A673 (cell line): ENCODE measurements at regions not wholly inside any gene's neighbourhood (a gene's known extent, or its start where the extent isn't known, plus 50 kb on each side); places are given as distances from the start of the nearest gene placed in this dataset.
A peak's percentile ranks its signal among the peaks of the same experiment; 100 is the strongest.

ENCODE experiments used
- BruUV-seq: library from RNA; stranded (reverse); fragments of 400-500 nt; replicated peaks from 2 replicates; lab custom pipeline; 2021; lab: Mats Ljungman, UMichigan
- CTCF ChIA-PET: fragments of 300-600 bp; sonication (Branson Sonifier 250); formaldehyde crosslinking; loops from one replicate; lab custom pipeline; 2022; ENCODE audit warnings: antibody characterized with exemption; lab: Charles Lee
- POLR2A ChIA-PET: fragments of 300-600 bp; sonication (Branson Sonifier 250); formaldehyde crosslinking; loops from one replicate; lab custom pipeline; 2022; ENCODE audit warnings: antibody characterized with exemption; ENCODE audit not compliant: low non-redundant PET; lab: Charles Lee
- DNase-seq: peaks from one replicate; pipeline ENCODE4 v3.0.0-alpha.2; 2015; ENCODE audit warnings: low spot score
- H3K27ac ChIP-seq: fragments of 200-600 bp; sonication (generic); 2 replicates; pipeline ENCODE4 v1.5.1; 2016; ENCODE audit warnings: mixed run types, low read depth, mild to moderate bottlenecking, mixed read lengths, antibody characterized with exemption, low read length; ENCODE audit not compliant: poor library complexity, severe bottlenecking
- H3K27me3 ChIP-seq: fragments of 200-600 bp; sonication (generic); replicated peaks from 2 replicates; pipeline ENCODE4 v1.6.1; 2017; ENCODE audit warnings: mixed run types, low read depth, mild to moderate bottlenecking, mixed read lengths, antibody characterized with exemption, low read length; ENCODE audit not compliant: insufficient read depth, poor library complexity
- H3K36me3 ChIP-seq: fragments of 200-600 bp; sonication (generic); 2 replicates; pipeline ENCODE4 v1.6.1; 2016; ENCODE audit warnings: mixed run types, mild to moderate bottlenecking, mixed read lengths, antibody characterized with exemption, low read length; ENCODE audit not compliant: insufficient read depth, poor library complexity, severe bottlenecking
- H3K4me1 ChIP-seq: fragments of 200-600 bp; sonication (generic); 2 replicates; pipeline ENCODE4 v1.6.1; 2017; ENCODE audit warnings: mixed run types, mild to moderate bottlenecking, mixed read lengths, antibody characterized with exemption, low read length; ENCODE audit not compliant: insufficient read depth, poor library complexity, severe bottlenecking
- H3K4me3 ChIP-seq: fragments of 200-600 bp; sonication (generic); 2 replicates; pipeline ENCODE4 v1.5.1; 2016; ENCODE audit warnings: low read depth, mixed run types, mild to moderate bottlenecking, mixed read lengths, low read length; ENCODE audit not compliant: poor library complexity, severe bottlenecking
- H3K9me3 ChIP-seq: fragments of 200-600 bp; sonication (generic); 2 replicates; pipeline ENCODE4 v1.6.1; 2016; ENCODE audit warnings: mixed run types, low read depth, mild to moderate bottlenecking, mixed read lengths, antibody characterized with exemption, low read length; ENCODE audit not compliant: poor library complexity, severe bottlenecking
- EZH2 ChIP-seq: fragments of 200-600 bp; sonication (generic); IDR thresholded peaks from 2 replicates; pipeline ENCODE4 v1.6.1; 2017; ENCODE audit warnings: borderline replicate concordance, low read depth, mild to moderate bottlenecking, mixed read lengths, antibody characterized with exemption, low read length; ENCODE audit not compliant: poor library complexity, severe bottlenecking
- intact Hi-C: fragments of 100-400 bp; cut with micrococcal nuclease; formaldehyde crosslinking; loops from one replicate; pipeline ENCODE4 v1.10.0; 2022; ENCODE audit not compliant: unreplicated experiment
- TF ChIP-seq, protein P1 (sequence below): fragments of 300-800, 200-600 bp; sonication (generic); conservative IDR thresholded peaks from 2 replicates; pipeline ENCODE4 v1.5.1; 2017; ENCODE audit warnings: low read depth, mild to moderate bottlenecking, antibody characterized with exemption, low read length, moderate library complexity, mixed read lengths

DNA sequence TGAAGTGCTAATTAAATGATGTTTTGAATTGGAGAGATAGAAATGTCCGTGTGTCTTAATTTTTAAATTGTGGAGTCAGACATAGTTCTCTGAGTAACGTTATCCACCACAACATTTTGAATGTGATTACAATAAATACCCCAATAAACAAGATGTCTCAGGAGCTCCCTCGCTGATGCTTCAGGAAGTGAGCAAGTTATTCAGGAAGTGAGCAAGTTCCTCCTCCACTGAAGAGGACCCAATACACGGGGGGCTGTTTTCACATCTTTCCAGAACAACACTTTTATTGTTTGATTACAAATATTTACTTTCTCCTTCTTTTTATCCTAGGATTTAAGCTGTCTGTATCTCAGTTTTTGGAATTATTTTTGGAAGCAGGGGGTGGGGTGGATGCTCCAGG, 363.8 kb downstream of the LRRC70 start:
- intact Hi-C loops: no loop called here
- no peak overlapping the region for H3K27ac ChIP-seq
- BruUV-seq: no TSS peak
- no peak overlapping the region for H3K4me3 ChIP-seq
- H3K4me1 ChIP-seq: peaks cover 7% of the 10 kb centered on the region
- no peaks in the 10 kb centered on the region for H3K27me3 ChIP-seq
- DNase-seq: peak; percentile 69
- H3K36me3 ChIP-seq: no peaks in the 10 kb centered on the region
- POLR2A ChIA-PET: no interaction called here
- H3K9me3 ChIP-seq: no peaks in the 10 kb centered on the region
- CTCF ChIA-PET: no interaction called here
- no peak for TF ChIP-seq EZH2
- TF ChIP-seq, protein P1, sequence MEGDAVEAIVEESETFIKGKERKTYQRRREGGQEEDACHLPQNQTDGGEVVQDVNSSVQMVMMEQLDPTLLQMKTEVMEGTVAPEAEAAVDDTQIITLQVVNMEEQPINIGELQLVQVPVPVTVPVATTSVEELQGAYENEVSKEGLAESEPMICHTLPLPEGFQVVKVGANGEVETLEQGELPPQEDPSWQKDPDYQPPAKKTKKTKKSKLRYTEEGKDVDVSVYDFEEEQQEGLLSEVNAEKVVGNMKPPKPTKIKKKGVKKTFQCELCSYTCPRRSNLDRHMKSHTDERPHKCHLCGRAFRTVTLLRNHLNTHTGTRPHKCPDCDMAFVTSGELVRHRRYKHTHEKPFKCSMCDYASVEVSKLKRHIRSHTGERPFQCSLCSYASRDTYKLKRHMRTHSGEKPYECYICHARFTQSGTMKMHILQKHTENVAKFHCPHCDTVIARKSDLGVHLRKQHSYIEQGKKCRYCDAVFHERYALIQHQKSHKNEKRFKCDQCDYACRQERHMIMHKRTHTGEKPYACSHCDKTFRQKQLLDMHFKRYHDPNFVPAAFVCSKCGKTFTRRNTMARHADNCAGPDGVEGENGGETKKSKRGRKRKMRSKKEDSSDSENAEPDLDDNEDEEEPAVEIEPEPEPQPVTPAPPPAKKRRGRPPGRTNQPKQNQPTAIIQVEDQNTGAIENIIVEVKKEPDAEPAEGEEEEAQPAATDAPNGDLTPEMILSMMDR: no peak

DNA sequence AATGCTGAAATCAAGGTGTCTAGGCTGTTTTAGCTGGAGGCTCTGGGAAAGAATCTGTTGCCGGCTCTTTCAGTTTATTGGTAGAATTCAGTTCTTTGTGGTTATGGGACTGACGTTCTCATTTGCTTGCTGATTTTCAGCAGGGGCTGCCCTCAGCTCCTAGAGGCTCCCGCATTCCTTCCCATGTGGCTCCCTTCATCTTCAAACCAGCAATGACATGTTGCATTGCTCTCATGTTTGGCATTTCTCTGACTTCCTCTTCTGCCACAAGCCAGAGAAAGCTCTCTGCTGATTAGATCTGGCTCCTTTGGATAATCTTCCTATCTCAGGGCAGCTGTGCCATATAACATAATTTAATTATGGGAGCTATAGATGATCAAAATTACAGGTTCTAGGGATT, 360.3 kb downstream of the LRRC70 start:
- BruUV-seq: no TSS peak
- DNase-seq: peak; percentile 6

DNA sequence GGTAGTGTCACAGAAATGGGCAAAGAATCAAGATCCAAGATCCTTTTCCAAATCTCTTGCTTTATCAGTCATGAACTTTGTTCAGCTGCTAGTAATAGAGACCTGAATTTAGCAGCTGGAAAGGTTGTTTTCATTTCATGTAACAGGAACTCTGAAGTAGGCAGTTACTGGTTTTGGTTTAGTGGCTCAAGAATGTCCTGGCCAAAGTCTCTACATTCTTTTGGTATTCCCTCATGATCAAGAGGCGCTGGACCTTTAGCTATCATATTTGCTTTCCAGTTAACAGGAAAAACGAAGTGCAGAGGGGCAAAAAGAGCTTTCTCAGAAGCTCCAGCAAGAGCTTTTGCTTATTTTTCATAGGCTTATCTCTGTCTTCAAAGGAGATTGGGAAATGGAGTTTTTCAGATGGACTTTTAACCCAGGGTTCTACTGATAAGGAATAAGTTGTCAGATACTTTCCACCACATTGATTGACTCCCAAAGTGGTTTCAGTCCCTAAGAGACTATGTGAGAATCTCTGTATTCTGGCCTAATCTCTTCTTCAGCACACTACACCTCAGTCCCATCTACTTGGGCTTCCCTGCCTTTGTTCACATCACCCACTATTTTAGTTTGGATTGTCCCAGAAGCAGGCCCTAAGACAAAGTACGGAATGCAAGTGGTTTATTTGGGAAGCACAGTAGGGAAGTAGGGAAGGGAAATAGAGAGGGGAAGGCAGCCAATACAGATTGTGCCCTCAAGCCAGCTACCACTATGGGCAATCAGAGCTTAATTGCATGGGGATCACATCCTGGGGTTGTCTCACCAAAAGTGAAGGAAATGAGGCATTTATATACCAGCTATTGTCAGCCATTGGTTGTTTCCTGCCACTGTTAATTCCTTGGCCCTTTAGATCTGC, 359.3 kb downstream of the LRRC70 start:
- H3K27me3 ChIP-seq: no peaks in the 10 kb centered on the region
- no peaks in the 10 kb centered on the region for H3K9me3 ChIP-seq
- H3K4me1 ChIP-seq: peaks cover 7% of the 10 kb centered on the region
- H3K4me3 ChIP-seq: no peak overlapping the region
- no TSS peak for BruUV-seq
- TF ChIP-seq, protein P1: no peak
- TF ChIP-seq EZH2: no peak
- intact Hi-C loops: no loop called here
- H3K36me3 ChIP-seq: no peaks in the 10 kb centered on the region
- no peak overlapping the region for H3K27ac ChIP-seq
- ChIA-PET POLR2A (no interaction called here), CTCF (no interaction called here)
- DNase-seq: no peak

More for the DNA sequence above, 360.3 kb downstream of the LRRC70 start:
- no peak overlapping the region for H3K4me3 ChIP-seq
- intact Hi-C loops: no loop called here
- ChIA-PET CTCF (no interaction called here), POLR2A (no interaction called here)
- H3K36me3 ChIP-seq: no peaks in the 10 kb centered on the region
- TF ChIP-seq EZH2: no peak
- TF ChIP-seq, protein P1: no peak
- H3K27ac ChIP-seq: no peak overlapping the region
- H3K9me3 ChIP-seq: no peaks in the 10 kb centered on the region
- peaks cover 7% of the 10 kb centered on the region for H3K4me1 ChIP-seq
- no peaks in the 10 kb centered on the region for H3K27me3 ChIP-seq
